ENCODE measurements at regions not wholly inside any gene's neighbourhood (a gene's known extent, or its start where the extent isn't known, plus 50 kb on each side); places are given as distances from the start of the nearest gene placed in this dataset.
A peak's percentile ranks its signal among the peaks of the same experiment; 100 is the strongest.

DNA sequence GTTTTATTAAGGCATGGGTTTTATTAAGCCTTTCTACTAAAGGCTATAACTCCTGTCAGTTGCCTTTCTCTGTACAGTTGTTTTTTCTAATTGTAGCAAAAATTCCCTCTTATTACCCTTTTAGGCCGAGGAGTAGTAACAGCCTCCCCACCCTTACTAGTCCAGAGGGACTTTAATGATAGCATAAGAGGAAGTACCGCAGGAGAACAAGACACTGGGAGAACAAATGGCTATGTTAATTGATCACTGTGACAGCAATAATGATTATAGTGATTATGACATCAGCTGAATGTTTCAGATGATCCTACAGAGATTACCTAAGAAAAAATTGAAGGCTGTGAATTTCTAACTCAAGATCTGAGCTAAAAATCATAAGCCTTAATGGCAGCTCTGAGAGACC lies 383.0 kb upstream of the PTBP2 start:
- FAIRE-seq (no peak), DNase-seq (ENCODE audit: insufficient read length, low spot score) (no peak)
- TF ChIP-seq, protein P1, sequence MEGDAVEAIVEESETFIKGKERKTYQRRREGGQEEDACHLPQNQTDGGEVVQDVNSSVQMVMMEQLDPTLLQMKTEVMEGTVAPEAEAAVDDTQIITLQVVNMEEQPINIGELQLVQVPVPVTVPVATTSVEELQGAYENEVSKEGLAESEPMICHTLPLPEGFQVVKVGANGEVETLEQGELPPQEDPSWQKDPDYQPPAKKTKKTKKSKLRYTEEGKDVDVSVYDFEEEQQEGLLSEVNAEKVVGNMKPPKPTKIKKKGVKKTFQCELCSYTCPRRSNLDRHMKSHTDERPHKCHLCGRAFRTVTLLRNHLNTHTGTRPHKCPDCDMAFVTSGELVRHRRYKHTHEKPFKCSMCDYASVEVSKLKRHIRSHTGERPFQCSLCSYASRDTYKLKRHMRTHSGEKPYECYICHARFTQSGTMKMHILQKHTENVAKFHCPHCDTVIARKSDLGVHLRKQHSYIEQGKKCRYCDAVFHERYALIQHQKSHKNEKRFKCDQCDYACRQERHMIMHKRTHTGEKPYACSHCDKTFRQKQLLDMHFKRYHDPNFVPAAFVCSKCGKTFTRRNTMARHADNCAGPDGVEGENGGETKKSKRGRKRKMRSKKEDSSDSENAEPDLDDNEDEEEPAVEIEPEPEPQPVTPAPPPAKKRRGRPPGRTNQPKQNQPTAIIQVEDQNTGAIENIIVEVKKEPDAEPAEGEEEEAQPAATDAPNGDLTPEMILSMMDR (IDR thresholded peaks at IDR 0.05; ENCODE audit: insufficient read depth, missing control alignments): no peak

DNA sequence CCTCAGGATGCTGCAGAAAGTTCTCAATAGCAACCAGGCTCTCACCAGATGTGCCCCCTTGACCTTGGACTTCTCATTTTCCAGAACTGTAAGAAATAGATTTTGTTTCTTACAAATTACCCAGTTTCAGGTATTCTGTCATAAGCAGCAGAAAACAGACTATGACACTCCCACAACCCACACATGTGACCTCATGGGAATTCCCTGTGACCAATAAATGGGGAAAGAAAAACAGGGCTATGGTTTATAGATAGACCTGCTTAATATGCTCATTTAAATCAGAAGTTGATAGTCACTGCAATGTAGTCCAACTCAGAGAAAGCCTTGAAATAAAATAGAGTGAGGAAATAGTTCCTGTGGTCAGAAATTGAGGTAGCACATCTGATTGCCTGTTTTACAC lies 380.9 kb upstream of the PTBP2 start:
- DNase-seq (ENCODE audit: insufficient read length, low spot score) (no peak), FAIRE-seq (no peak)
- TF ChIP-seq, protein P1 (IDR thresholded peaks at IDR 0.05; ENCODE audit: insufficient read depth, missing control alignments): no peak

DNA sequence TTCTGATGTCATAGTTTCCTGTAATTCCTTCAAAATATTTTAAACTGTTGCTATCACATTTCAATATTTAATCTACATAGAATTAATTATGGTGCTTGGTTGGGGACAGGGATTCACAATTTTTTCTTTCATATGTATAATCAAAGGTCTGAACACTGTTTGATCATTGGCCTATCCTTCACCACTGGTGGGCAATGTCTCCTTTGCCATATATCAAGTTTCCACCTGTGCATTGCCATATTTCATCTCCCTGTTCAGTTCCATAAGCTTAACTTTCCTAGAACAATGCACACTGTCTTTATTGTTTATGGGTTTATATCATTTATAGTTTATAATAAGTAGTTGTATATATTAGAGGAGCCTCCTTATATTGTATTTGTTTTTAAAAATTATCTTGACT lies 374.9 kb upstream of the PTBP2 start:
- FAIRE-seq: peak; percentile 6
- no peak for DNase-seq (ENCODE audit: insufficient read length, low spot score)
- TF ChIP-seq, protein P1 (IDR thresholded peaks at IDR 0.05; ENCODE audit: insufficient read depth, missing control alignments): no peak

DNA sequence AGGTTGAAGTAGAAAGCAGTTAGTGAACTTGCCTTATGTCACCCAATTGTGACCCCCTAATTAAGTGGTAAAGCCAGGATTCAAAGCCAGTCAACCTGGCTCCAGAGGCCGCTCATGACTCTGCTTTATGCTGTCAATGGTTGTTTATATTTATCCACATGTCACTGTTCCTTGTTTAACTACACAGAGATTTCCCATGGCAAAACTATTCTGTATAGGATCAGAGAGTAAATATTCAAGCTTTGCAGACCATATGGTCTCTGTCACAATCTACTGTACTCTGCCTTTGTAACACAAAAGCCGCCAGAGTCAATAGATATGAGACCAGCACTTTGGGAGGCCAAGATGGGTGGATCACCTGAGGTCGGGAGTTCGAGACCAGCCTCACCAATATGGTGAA lies 371.7 kb upstream of the PTBP2 start:
- no peak for DNase-seq (ENCODE audit: insufficient read length, low spot score)
- TF ChIP-seq, protein P1 (IDR thresholded peaks at IDR 0.05; ENCODE audit: insufficient read depth, missing control alignments): no peak
- no peak for FAIRE-seq

DNA sequence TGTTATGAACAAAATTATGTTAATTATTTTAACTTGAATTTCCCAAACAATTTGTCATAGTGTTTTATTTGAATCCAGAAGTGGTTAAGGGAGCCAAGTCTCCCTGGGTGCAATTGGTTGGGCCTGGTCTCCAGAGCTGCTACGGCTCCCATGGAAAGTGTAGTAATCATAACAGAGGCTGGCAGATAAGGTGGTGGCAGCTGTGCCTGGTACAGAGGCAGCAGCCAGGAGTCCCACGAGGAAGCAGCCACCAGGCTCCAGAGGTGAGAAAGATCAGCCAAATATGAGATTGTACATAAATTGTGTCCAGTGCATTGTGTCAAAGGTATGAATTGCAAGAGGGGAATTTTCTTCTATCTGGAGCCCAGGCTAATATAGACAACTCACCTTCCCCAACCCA lies 368.9 kb upstream of the PTBP2 start:
- TF ChIP-seq, protein P1 (IDR thresholded peaks at IDR 0.05; ENCODE audit: insufficient read depth, missing control alignments): no peak
- FAIRE-seq (no peak), DNase-seq (ENCODE audit: insufficient read length, low spot score) (no peak)

DNA sequence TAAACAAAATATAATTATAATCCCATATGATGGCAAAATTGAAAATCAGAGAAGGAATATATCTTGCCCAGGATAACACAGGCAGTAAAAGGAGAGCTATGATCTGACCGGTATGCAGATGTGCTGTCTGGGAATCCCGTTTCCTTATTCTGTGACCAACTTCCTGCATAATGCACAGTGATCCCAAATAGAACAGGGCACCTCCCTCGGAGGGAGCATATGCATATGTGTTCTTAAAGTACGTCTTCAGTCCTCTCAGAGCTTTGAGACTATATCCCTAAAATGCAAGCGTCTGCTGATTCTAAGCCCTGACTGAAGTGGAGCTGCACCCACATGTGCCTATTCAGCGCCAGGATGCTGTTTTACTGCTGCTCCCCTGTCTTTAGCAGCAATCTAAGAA lies 366.1 kb upstream of the PTBP2 start:
- TF ChIP-seq, protein P1 (IDR thresholded peaks at IDR 0.05; ENCODE audit: insufficient read depth, missing control alignments): no peak
- no peak for FAIRE-seq
- no peak for DNase-seq (ENCODE audit: insufficient read length, low spot score)

DNA sequence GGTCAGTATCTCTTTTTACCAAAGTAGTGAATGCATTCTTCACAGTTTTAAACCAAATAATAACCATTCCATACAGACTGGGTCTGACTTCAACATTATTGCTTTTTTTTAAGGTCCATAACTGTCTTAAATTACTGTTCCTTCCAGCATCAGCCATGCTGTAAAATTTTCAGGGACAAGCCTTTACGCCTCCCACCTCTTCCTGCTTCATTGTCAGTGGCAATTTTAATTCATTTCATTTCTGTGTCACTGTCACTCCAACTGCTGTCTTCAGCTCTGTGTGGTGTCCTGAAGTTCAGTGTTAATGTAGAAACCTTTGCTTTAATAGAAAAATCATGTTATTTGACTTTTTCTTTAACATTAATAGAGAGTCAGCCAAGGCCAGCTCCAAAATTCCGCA lies 365.6 kb upstream of the PTBP2 start:
- no peak for FAIRE-seq
- TF ChIP-seq, protein P1 (IDR thresholded peaks at IDR 0.05; ENCODE audit: insufficient read depth, missing control alignments): no peak
- DNase-seq (ENCODE audit: insufficient read length, low spot score): no peak

Data from D721Med (cell line).